GM18505 (cell line): ENCODE measurements at regions not wholly inside any gene's neighbourhood (a gene's known extent, or its start where the extent isn't known, plus 50 kb on each side); places are given as distances from the start of the nearest gene placed in this dataset.

Source experiments
- ATAC-seq: cut with Tn5 transposase; IDR thresholded peaks from one replicate; pipeline ENCODE4 v1.9.1; 2021; ENCODE audit not compliant: unreplicated experiment
- POLR2A ChIP-seq: IDR thresholded peaks from 4 replicates; pipeline ENCODE4 v1.6.1; 2011; ENCODE audit warnings: borderline replicate concordance; ENCODE audit not compliant: insufficient read depth, insufficient read length; ENCODE audit errors: extremely low read depth

- no peak for ATAC-seq
- no peak for TF ChIP-seq POLR2A
Measured at GRCh38 chr2:126792186-126792585, 106.5 kb upstream of the TEX51 start.

DNA sequence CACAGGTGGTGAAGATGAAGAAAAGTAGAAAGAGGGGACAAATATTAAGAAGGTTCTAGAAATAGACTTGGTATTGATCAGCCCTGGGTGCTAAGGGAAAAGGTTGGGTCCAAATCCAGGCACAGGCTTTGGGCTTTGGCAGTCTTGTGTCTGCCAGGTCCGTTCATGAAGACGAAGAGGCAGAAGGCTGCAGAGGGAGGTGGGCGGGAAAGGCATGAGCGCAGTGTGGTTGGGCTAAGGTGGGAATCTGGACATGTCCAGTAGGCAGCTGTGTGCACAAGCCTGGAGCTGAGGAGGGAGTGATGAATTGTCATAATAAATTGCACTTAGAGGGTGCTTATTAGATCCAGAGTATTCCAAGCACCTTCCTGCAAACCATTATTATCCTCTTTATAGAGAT is 105.7 kb upstream of the TEX51 start:
- no peak for ATAC-seq

DNA sequence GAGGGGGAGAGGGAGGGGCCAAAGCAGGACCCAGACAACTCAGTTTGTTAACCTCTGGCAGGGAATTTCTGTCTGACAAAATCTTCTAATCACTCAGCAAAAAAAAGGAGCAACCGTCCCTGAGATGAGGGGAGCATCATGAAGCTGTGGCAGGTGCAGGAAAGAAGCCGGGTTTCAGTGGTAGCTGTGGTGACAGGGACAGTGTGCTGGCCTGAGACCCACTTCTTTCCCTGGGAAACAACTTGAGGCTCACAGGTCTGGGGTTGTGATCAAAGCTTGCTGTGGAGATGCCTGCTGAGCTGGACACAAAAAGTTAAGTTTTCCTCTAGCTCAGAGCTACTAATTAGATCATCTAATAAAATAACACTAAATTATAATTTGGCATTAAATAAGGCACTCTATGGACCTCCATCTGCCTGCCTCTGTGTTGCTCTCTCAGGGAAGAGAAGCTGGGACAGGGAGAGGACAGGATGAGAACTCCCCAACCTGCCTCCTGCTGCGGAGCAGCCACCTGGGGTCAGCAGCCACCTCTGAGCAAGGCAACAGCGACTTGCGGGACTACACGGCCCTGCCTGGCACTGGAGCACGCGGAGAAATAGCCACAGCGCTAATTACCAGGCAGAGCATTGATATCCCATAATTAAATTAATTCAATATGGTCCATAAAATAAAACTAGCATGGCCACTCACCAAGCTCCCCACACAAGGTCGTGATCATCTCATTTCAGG is 104.6 kb upstream of the TEX51 start:
- ATAC-seq, result no peak
- TF ChIP-seq POLR2A, result no peak

More for the DNA sequence above, 105.7 kb upstream of the TEX51 start:
- TF ChIP-seq POLR2A, result no peak

- ATAC-seq, result no peak
- no peak for TF ChIP-seq POLR2A
Measured at GRCh38 chr2:126795656-126796055, 103.0 kb upstream of the TEX51 start.

GRCh38 chr2:126796931-126797621 is 101.6 kb upstream of the TEX51 start:
- no peak for TF ChIP-seq POLR2A
- no peak for ATAC-seq

DNA sequence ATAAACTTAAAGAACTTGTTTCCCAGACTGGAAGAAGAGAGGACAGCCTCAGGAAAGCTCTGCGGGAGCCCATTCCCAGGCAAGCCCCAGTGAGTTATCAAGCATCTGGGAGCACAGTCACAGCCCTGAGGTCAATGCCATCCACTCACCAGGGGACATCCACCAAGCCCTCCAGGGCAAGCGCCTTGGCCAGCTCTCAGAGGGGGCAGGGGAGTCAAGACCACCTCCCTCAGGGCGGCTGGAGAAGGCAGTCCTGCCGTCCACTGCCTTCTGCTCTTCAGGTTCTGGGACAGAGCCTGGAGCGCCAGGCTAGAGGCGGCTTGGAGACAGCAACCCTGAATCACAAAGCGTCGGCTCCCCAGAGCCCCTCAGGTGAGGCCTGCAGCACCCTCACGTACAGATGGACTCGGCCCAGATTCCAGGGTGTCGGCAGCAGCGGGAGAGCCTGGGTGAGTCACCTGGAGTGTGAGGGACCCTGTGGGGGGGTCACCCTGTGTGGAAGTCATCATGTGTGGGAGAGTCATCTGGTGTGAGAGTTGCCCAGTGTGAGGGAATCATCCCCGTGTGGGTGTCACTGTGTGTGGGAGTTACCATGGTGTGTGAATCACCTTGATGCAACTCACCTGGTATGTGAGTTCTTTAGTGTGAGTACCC is 100.9 kb upstream of the TEX51 start:
- ATAC-seq, result no peak
- no peak for TF ChIP-seq POLR2A

DNA sequence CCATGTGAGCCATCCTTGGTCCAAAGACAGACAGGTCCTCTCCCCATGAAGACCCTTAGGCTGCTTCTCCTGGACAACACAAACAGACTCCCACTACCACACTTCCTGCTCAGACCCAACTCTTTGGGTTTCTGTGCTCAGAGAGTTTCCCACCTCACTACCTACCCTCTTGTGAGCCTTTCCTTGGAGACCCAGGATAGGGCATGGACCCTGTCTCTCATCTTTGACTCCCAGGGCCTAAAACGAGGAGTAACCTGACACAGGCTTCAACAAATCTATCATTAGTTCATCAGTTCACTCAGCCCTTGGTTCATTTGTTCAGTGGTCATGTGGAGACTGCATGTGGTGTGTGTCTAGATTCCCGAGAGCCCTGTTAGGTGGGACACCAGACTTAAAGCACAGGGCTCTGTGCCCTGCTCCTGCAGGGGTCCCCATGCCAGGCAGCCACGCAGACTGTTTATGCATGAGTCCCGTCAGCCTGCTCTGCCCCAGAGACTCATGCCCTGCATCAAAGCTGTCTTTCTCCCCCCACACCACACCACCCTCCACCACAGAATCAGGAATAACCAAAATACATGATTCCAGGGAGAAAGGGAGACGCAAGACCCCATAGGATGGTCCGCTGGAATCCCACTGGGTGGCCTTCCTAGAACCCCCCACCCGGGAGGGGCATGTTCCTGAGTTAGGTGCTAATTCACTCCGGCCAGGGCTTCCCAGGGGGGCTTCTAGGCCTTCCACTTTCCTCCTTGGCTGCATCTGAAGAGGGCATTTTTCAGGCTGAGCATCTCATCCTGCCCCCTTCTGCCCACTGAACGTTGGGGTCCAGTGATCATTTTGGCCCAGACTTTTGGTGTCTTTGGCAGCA is 100.2 kb upstream of the TEX51 start:
- no peak for ATAC-seq
- TF ChIP-seq POLR2A, result no peak

DNA sequence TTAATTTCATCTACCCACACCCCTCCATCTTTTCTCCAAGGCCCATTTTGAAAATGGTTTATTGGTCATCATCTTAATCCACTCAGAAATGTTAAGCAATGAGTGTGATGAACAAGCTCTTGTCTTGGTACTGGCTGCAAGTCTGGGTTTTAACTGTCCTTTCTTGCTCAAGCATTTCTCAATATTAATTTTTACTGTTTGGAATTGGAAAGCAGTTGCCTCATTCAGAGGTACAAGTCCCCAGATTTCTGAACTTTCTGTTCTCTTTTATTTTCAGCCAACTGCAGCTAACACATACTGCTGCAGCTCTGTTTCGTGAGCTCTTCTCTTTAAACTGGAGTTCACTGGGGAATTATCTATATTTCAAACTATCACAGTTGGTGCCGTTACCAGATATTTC is 99.4 kb upstream of the TEX51 start:
- no peak for TF ChIP-seq POLR2A

DNA sequence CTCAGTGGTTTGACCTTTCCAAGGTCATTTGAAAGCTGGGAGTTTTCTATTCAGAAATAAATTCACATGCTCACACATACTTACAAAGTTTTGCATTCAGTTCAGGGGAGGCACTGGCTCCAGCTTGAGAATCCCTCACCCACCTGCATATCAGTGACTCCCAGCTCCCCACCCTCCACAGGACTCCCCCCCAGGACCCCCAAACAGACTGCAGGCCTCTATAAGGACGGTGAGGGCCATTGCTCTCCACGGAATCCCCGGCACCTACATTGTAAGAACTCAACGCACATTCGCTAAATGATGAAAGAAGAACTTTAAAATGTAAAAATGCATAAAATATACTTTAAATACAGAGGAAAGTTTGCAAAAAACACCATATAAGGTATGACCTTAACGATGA is 97.2 kb upstream of the TEX51 start:
- ATAC-seq, result no peak
- no peak for TF ChIP-seq POLR2A

More for the DNA sequence above, 99.4 kb upstream of the TEX51 start:
- ATAC-seq, result no peak

GRCh38 chr2:126802316-126802715 is 96.4 kb upstream of the TEX51 start:
- no peak for ATAC-seq
- TF ChIP-seq POLR2A, result no peak

GRCh38 chr2:126802774-126803433 is 95.8 kb upstream of the TEX51 start:
- no peak for ATAC-seq
- no peak for TF ChIP-seq POLR2A

GRCh38 chr2:126803434-126803775 is 95.3 kb upstream of the TEX51 start:
- ATAC-seq, result no peak
- TF ChIP-seq POLR2A, result no peak

DNA sequence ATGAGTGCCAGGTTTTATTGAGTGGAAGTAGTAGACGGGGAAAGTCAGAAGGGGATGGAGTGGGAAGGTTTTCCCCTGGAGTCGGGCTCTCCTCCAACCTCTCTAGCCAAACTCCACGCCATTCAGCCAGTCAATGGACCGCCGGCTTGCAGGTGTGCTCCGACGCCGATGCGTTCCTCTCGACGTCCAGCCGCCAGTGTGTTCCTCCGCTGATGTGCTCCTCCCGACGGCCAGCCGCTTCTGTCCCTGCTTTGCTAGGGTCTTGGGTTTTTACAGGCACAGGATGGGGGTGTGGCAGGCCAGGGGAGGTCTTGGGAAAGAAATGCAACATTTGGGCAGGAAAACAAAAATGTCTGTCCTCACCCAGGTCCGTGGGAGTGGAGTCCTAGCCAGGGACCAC is 94.3 kb upstream of the TEX51 start:
- TF ChIP-seq POLR2A, result no peak
- no peak for ATAC-seq
